ENCODE measurements at regions not wholly inside any gene's neighbourhood (a gene's known extent, or its start where the extent isn't known, plus 50 kb on each side); places are given as distances from the start of the nearest gene placed in this dataset.
"Not testable (repeated sequence)": the region's sequence is repeated elsewhere in the genome, so short reads cannot be mapped to it uniquely, and the experiment has no call there.

GRCh38 chr7:110421490-110422241, 669.3 kb upstream of the LRRN3 start:
- no peaks in the 10 kb centered on the region for H3K9me3 ChIP-seq
- DNase-seq = no peak
- intact Hi-C loops (cut with DNase I) = no loop called here
- H3K27ac ChIP-seq = no peak overlapping the region
- ATAC-seq = no peak
- TF ChIP-seq POLR2A (IDR thresholded peaks at IDR 0.05) = no peak
- no peak for TF ChIP-seq CTCF (IDR thresholded peaks at IDR 0.05)
- no peaks in the 10 kb centered on the region for H3K36me3 ChIP-seq (replicated peaks in 1 of 2; ENCODE audit: insufficient read depth in 1 of 2, low read depth in 2 of 2)
- WGBS, 2 donors = 70 to 79% methylated on average over 5 of the region's 5 CpGs
- no peaks in the 10 kb centered on the region for H3K27me3 ChIP-seq
- no peaks in the 10 kb centered on the region for H3K4me1 ChIP-seq
- no peak overlapping the region for H3K4me3 ChIP-seq

GRCh38 chr7:110432061-110432553, 658.8 kb upstream of the LRRN3 start:
- 92 to 93% methylated on average over 8 of the region's 8 CpGs for WGBS, 2 donors
- intact Hi-C loops (cut with DNase I) = no loop called here
- DNase-seq = no peak

GRCh38 chr7:110438926-110439325, 652.0 kb upstream of the LRRN3 start:
- intact Hi-C loops (cut with DNase I); H3K36me3 ChIP-seq (replicated peaks in 1 of 2; ENCODE audit: insufficient read depth in 1 of 2, low read depth in 2 of 2); DNase-seq; H3K4me3 ChIP-seq; ATAC-seq; H3K27me3 ChIP-seq; H3K9me3 ChIP-seq; H3K27ac ChIP-seq; H3K4me1 ChIP-seq: not testable (repeated sequence)
- WGBS, 2 donors = 93% methylated on average over 2 of the region's 2 CpGs

More at GRCh38 chr7:110432061-110432553, 658.8 kb upstream of the LRRN3 start:
- Histone ChIP-seq H3K36me3 (replicated peaks in 1 of 2; ENCODE audit: insufficient read depth in 1 of 2, low read depth in 2 of 2) (no peaks in the 10 kb centered on the region), H3K9me3 (no peaks in the 10 kb centered on the region), H3K4me1 (no peaks in the 10 kb centered on the region), H3K27me3 (no peaks in the 10 kb centered on the region), H3K4me3 (no peak overlapping the region), H3K27ac (no peak overlapping the region)
- TF ChIP-seq CTCF (IDR thresholded peaks at IDR 0.05) (no peak), POLR2A (IDR thresholded peaks at IDR 0.05) (no peak)
- no peak for ATAC-seq

- WGBS, 2 donors = 14 to 19% methylated on average over 4 of the region's 4 CpGs
- ATAC-seq (peak; percentile 62), DNase-seq (peak; percentile 12 to 51 (median 42))
- Histone ChIP-seq H3K27me3 (no peaks in the 10 kb centered on the region), H3K36me3 (replicated peaks in 1 of 2; ENCODE audit: insufficient read depth in 1 of 2, low read depth in 2 of 2) (no peaks in the 10 kb centered on the region), H3K27ac (no peak overlapping the region), H3K9me3 (no peaks in the 10 kb centered on the region), H3K4me3 (no peak overlapping the region), H3K4me1 (peaks cover 7% of the 10 kb centered on the region)
- intact Hi-C loops (cut with DNase I) = no loop called here
- TF ChIP-seq CTCF (IDR thresholded peaks at IDR 0.05) (peak in 4 of 7 experiments; percentile 16 to 49 (median 46)), POLR2A (IDR thresholded peaks at IDR 0.05) (no peak)
Observed at GRCh38 chr7:110442381-110442837, 648.5 kb upstream of the LRRN3 start.

GRCh38 chr7:110446658-110447057, 644.3 kb upstream of the LRRN3 start:
- Histone ChIP-seq H3K9me3 (no peaks in the 10 kb centered on the region), H3K4me1 (peaks cover 7% of the 10 kb centered on the region), H3K27me3 (no peaks in the 10 kb centered on the region), H3K27ac (no peak overlapping the region), H3K36me3 (replicated peaks in 1 of 2; ENCODE audit: insufficient read depth in 1 of 2, low read depth in 2 of 2) (no peaks in the 10 kb centered on the region), H3K4me3 (no peak overlapping the region)
- TF ChIP-seq CTCF (IDR thresholded peaks at IDR 0.05) (no peak), POLR2A (IDR thresholded peaks at IDR 0.05) (no peak)
- intact Hi-C loops (cut with DNase I) = no loop called here
- no peak for ATAC-seq
- no peak for DNase-seq
- WGBS, 2 donors = 92% methylated on average over 6 of the region's 6 CpGs

Measured in body of pancreas (tissue), 4 donors.